Temporal lobe (tissue), 1 donor: ENCODE measurements at regions not wholly inside any gene's neighbourhood (a gene's known extent, or its start where the extent isn't known, plus 50 kb on each side); places are given as distances from the start of the nearest gene placed in this dataset. TPM values are rescaled to one million over a fixed set of nuclear protein-coding genes. Genes with fewer than 3 reads are reported as not detected.

Experiments
- small RNA-seq: library from RNA; depleted of rRNA; stranded (forward); fragments of <200 nt; gene quantifications from one replicate; pipeline ENCODE3, GENCODE V24; 2014; ENCODE audit warnings: low replicate concordance

Small RNA genes in the stretch of these regions (small RNA-seq; reads per million reads assigned to genes)
- gene MIR548G, result not detected
